ENCODE measurements at regions not wholly inside any gene's neighbourhood (a gene's known extent, or its start where the extent isn't known, plus 50 kb on each side); places are given as distances from the start of the nearest gene placed in this dataset.

DNA sequence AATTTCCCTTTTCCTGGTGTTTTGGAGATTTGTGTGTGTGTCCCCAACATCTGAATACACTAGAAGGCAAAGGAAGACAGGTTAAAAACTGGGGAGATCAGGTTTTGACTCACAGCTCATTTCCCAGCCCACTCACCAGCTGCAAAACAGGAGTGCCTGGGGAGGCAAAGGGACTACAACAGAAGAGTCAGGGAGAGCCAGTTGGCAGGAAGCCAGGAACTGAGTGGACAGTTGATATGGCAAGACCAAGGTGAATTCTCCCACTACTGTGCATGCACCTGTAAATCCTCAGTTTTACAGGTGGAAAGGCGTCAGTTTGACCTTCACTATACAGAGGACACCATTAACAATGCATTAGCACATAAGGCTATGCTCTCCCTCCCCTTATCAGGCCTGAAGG lies 901.5 kb upstream of the SEMA6D start (continued):
- TF ChIP-seq IKZF1 (conservative IDR thresholded peaks at IDR 0.05) (no peak), ZNF217 (IDR thresholded peaks at IDR 0.05) (no peak)

DNA sequence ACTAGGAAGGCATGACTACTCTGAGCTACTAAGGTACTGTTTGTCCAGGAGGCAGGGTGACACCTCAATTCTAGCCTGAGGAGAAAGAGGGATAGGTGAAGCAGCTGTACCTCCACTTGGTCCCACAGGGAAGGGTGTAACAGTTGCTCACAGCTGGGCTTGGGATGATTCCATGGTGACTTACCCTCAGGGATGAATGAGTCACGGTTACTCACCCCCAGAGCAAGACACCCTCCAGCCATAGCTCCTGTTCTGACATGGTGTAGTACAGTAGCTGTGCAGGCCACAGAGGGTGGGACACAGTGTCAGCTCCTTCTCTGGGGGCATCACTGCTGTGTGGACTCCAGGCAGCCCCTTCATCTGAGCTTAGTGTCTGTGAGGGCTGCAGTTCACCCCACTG lies 868.6 kb upstream of the SEMA6D start:
- TF ChIP-seq, protein P1, sequence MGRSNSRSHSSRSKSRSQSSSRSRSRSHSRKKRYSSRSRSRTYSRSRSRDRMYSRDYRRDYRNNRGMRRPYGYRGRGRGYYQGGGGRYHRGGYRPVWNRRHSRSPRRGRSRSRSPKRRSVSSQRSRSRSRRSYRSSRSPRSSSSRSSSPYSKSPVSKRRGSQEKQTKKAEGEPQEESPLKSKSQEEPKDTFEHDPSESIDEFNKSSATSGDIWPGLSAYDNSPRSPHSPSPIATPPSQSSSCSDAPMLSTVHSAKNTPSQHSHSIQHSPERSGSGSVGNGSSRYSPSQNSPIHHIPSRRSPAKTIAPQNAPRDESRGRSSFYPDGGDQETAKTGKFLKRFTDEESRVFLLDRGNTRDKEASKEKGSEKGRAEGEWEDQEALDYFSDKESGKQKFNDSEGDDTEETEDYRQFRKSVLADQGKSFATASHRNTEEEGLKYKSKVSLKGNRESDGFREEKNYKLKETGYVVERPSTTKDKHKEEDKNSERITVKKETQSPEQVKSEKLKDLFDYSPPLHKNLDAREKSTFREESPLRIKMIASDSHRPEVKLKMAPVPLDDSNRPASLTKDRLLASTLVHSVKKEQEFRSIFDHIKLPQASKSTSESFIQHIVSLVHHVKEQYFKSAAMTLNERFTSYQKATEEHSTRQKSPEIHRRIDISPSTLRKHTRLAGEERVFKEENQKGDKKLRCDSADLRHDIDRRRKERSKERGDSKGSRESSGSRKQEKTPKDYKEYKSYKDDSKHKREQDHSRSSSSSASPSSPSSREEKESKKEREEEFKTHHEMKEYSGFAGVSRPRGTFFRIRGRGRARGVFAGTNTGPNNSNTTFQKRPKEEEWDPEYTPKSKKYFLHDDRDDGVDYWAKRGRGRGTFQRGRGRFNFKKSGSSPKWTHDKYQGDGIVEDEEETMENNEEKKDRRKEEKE (IDR thresholded peaks at IDR 0.05): no peak
- no peak for TF ChIP-seq TCF7 (IDR thresholded peaks at IDR 0.05; ENCODE audit: borderline replicate concordance)
- no peak for TF ChIP-seq RAD21 (IDR thresholded peaks at IDR 0.05; ENCODE audit: insufficient read depth, low read depth, low read length)
- TF ChIP-seq, protein P2, sequence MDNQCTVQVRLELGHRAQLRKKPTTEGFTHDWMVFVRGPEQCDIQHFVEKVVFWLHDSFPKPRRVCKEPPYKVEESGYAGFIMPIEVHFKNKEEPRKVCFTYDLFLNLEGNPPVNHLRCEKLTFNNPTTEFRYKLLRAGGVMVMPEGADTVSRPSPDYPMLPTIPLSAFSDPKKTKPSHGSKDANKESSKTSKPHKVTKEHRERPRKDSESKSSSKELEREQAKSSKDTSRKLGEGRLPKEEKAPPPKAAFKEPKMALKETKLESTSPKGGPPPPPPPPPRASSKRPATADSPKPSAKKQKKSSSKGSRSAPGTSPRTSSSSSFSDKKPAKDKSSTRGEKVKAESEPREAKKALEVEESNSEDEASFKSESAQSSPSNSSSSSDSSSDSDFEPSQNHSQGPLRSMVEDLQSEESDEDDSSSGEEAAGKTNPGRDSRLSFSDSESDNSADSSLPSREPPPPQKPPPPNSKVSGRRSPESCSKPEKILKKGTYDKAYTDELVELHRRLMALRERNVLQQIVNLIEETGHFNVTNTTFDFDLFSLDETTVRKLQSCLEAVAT (IDR thresholded peaks at IDR 0.05): no peak
- no peak for TF ChIP-seq ATF7 (IDR thresholded peaks at IDR 0.05; ENCODE audit: low read depth)
- TF ChIP-seq IRF4 (IDR thresholded peaks at IDR 0.05; ENCODE audit: low read depth, low read length): no peak
- TF ChIP-seq NFYA (IDR thresholded peaks at IDR 0.05; ENCODE audit: borderline replicate concordance, low read depth, low read length): no peak
- no peak for TF ChIP-seq ZNF217 (IDR thresholded peaks at IDR 0.05)
- no peak for TF ChIP-seq CEBPB (IDR thresholded peaks at IDR 0.05; ENCODE audit: borderline replicate concordance in 1 of 2, low read depth in 2 of 2, low read length in 2 of 2)
- TF ChIP-seq MXI1 (IDR thresholded peaks at IDR 0.05; ENCODE audit: low read depth, low read length): no peak
- TF ChIP-seq FOXK2 (IDR thresholded peaks at IDR 0.05): no peak
- TF ChIP-seq NFYB (IDR thresholded peaks at IDR 0.05; ENCODE audit: insufficient read depth, low read depth, low read length): no peak
- TF ChIP-seq ESRRA (IDR thresholded peaks at IDR 0.05; ENCODE audit: low read length): no peak
- Histone ChIP-seq H2AFZ (ENCODE audit: control insufficient read depth, low read depth, low read length) (no peak overlapping the region), H3K4me3 (no peak overlapping the region), H3K27me3 (replicated peaks in 1 of 2; ENCODE audit: control insufficient read depth in 2 of 2, insufficient read depth in 2 of 2, low read length in 1 of 2) (no peaks in the 10 kb centered on the region), H3K27ac (ENCODE audit: control insufficient read depth, insufficient read depth) (no peak overlapping the region), H3K36me3 (ENCODE audit: control insufficient read depth in 2 of 2, insufficient read depth in 2 of 2, low read length in 1 of 2) (no peaks in the 10 kb centered on the region), H3K4me1 (ENCODE audit: control insufficient read depth, insufficient read depth, low read length) (no peaks in the 10 kb centered on the region), H3K4me2 (ENCODE audit: control insufficient read depth, insufficient read depth) (no peak overlapping the region), H4K20me1 (ENCODE audit: control insufficient read depth, insufficient read depth) (no peaks in the 10 kb centered on the region), H3K79me2 (ENCODE audit: control insufficient read depth, insufficient read depth, low read length) (no peaks in the 10 kb centered on the region), H3K9me3 (replicated peaks; ENCODE audit: control insufficient read depth, insufficient read depth, low read length) (no peaks in the 10 kb centered on the region), H3K9ac (ENCODE audit: control insufficient read depth, insufficient read depth, low read length) (no peak overlapping the region)
- intact Hi-C loops (cut with micrococcal nuclease; ENCODE audit: unreplicated experiment): no loop called here
- CTCF ChIA-PET: no interaction called here
- SMC1A ChIA-PET (ENCODE audit: uncharacterized antibody, unreplicated experiment): no interaction called here
- in situ Hi-C loops (cut with MboI): no loop called here
- DNase-seq (ENCODE audit: low read depth, low spot score): no peak
- RAD21 ChIA-PET (ENCODE audit: unreplicated experiment): no interaction called here
- POLR2A ChIA-PET: no interaction called here
- ATAC-seq: no peak
- FAIRE-seq: no peak
- 0% methylated on average over 1 of the region's 1 CpG for WGBS (ENCODE audit: insufficient coverage, insufficient replicate concordance, low lambda C conversion rate, missing lambda C conversion rate)
- BruUV-seq (replicated peaks): no TSS peak

Measured in GM12878 (cell line).